ENCODE measurements at regions not wholly inside any gene's neighbourhood (a gene's known extent, or its start where the extent isn't known, plus 50 kb on each side); places are given as distances from the start of the nearest gene placed in this dataset.

- DNase-seq, result no peak
Observed at GRCh38 chr6:132139611-132140010, 188.4 kb upstream of the CCN2 start.

DNA sequence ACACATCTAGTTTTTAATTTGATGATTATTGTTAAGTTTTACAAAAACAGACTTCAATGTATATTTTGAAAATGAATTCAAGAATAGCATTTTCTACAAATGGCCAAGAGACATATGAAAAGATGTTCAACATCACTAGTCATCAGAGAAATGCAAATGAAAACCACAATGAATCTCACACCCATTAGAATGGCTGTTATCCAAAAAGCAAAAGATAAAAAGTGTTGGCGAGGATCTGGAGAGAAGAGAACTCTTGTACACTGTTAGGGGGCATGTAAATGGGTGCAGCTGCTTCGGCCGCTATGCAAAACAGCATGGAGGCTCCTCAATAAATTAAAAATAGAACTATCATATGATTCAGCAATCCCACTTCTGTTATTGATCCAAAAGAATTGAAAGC lies 185.8 kb upstream of the CCN2 start:
- DNase-seq, result no peak

DNA sequence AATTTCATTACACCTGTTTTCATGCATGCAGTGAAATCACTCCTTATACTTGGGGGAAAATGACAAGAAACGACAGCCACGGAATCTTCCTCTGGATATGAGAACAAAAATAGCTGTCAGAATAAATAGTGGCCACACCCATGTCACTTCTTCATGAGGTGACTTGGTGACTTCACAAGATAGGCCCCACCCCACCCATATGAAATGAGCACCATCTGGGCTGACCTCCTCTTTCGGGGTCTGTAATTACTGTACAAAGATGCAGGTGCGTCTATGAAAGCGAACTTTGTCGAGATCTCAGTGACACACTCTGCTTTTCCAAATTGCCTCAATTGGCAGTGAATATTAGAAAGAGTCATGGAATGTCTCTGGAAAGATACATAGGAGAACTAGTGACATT lies 184.2 kb upstream of the CCN2 start:
- DNase-seq, result no peak

GRCh38 chr6:132133736-132134445 lies 182.7 kb upstream of the CCN2 start:
- peak; percentile 54 to 85 (median 73) for DNase-seq

DNA sequence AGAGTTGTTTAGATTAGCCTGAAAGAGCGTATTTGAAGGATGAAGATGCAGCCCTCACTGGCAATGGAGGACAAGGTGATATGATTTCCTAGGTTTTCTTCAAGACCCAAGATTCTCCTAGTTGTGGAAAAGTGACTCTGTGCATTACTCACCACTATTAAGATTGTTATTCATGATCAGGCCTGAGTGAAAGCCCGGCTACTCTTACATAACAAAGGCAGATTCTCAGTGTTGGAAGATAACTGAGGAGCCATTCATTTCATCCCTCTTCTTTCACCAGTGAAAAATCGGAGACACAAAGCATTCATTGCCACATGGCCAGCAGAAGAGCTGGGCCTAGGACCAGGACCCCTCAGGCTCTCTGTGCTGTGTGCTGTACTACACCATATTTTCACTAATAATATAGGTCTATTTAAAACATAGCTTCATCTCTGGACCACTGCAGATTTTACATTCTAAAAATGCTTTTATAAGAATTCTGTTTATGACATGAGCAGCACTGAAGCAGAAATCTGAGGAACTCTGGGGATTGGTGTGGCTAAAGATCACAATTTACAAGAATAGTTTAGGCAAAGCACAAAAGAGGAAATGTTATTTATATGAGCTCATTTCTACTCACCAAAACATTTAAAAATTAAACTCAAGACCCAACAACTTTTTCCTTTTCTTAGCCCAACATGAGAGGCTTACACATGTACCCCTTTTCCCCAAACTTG lies 181.9 kb upstream of the CCN2 start:
- peak in 2 of 4 experiments; percentile 28 to 47 for DNase-seq

DNA sequence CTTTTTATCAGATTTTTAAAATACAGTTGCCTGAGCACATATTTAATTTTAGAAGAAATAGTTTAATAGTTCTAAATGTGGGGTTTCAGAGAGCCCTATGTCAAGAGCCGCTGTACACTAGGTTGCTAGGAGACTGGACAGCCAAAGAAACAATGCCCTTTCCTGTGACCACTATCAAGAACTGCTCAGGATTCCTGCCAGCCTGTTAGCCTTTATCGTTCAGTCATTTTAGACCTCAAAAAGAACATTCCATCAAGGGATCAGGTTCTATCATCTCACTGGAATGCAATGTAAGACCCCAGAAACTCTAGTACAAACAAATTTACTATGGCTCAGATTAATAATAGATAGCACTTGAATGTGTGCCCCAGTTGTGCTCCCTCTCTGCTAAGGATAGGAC lies 181.2 kb upstream of the CCN2 start:
- no peak for DNase-seq

GRCh38 chr6:132131758-132132157 lies 180.6 kb upstream of the CCN2 start:
- peak; percentile 20 to 58 (median 37) for DNase-seq

DNA sequence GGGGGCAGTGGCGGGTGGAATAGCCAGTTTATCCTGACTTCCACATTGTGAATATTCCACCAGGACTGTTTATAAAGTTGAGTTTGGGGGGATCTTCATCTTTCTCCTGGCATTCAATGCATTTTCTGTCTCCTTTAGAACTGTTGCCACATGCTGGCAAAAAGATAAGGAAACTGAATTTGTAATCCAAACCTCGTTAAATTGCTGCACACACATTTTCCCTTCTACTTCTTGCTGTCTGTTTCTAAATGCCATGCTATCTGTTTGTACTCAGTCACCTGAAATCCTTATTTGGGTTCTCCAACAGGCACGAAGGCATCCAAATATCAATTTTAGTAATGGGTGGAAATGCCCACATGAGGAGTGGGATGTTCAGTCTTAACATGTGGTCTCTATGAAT lies 180.2 kb upstream of the CCN2 start:
- DNase-seq, result no peak

DNA sequence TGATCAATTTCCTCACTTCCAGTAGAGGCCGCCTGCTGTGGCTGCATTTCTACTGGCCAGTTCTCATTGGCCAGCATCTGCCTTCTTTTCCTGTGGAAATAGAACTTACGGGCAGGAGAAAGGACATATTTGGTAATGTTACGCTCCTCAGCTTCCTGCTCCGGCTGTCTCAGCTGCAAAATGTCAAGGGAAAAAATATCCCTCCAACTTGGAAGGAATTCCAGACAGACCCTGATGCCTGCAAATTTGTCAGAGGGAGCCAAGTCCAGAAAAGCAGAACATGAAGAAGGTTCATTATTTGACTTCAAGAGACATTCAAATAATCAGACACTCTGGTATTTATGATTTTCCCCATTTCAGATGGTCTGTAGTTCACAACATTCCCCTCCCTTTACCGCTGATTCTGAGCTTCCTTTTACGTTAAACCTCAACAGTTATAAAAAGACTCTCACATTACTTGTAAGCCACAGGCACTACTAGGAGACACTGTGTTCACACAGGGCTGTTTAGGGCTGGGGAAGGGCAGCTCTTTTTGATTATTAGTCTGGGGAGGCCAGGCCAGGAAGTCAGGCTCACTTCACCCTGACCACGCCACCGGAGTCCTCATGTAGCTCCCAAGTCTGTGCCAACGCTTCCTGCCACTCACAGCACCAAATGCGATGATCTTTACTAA lies 179.6 kb upstream of the CCN2 start:
- peak in 1 of 4 experiments; percentile 17 for DNase-seq

DNA sequence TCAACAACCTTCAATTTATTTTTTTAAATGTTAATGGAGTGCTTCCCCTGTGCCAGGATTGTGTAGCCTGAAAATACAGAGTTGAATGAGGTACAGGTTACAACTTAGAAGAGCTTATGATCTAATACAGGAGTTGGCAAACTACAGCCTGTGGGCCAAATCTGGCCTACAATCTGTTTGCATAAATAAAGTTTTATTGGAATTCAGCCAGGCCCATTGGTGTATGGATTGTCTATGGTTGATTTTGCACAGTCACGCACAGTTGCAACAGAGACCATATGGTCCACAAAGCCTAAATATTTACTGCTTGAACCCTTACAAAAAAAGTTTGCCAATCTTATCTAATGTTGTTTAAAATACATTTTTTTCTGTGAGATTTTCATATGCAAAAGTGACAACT lies 177.3 kb upstream of the CCN2 start:
- DNase-seq, result no peak

GRCh38 chr6:132126150-132126549 lies 175.0 kb upstream of the CCN2 start:
- DNase-seq, result no peak

GRCh38 chr6:132122871-132123270 lies 171.7 kb upstream of the CCN2 start:
- no peak for DNase-seq

GRCh38 chr6:132122176-132122575 lies 171.0 kb upstream of the CCN2 start:
- DNase-seq, result no peak

- DNase-seq, result no peak
Observed at GRCh38 chr6:132118144-132118543, 167.0 kb upstream of the CCN2 start.

- DNase-seq, result no peak
Observed at GRCh38 chr6:132115714-132116366, 164.7 kb upstream of the CCN2 start.

- DNase-seq, result no peak
Observed at GRCh38 chr6:132114201-132114825, 163.1 kb upstream of the CCN2 start.

DNA sequence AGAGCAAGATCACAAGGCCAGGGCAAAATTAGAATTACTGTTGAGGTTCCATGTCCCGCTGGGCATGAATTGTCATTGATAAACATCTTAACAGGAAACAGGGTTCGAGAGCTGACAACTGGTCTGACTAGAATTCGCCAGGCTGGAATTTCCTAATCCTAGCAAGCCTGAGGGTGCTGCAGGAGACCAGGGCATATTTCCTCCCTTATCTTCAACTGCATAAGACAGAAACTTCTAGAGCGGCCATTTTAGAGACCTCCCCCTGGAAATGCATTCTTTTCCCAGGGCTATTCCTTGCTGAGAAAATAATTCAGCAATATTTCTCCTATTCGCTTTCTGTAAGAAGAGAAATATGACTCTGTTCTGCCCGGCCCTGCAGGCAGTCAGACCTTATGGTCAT lies 158.6 kb upstream of the CCN2 start:
- DNase-seq, result peak in 1 of 4 experiments; percentile 4

DNA sequence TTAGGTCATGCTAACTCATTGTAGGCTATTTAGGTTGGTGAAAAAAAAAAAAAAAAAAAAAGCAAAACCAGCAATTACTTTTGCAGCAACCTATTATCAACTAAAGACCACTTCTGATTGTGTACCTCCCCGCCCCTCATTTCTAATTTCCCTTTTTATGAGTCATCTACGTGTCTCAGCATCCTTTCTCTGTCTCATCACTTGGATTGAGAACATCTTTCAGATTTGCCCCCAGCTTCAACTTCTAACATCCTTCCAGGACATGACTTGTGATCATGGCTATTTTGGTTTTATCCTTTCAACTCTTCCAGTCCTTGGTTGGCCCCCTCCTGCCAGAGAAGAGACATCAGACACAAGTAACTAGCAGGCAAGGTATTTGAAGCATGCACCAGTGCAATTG lies 156.7 kb upstream of the CCN2 start:
- no peak for DNase-seq

DNA sequence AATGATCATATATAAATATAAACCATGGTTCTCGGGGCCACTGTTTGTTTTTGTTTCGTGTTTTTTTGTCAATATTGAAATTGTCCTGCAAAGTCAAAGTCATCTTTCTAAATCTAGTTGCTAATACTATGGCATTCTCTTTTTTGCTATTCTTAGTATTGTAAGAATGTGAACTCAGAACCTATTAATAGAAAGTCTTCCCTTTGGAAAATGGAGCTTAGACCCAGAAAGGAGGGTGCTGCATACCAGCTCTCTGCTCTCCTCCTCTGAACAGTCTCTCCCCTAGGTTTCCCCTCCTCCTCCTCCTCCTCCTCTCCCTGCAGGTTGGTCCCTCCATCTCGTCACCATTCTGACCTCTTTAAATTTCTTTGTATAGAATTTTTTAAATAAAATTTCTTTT lies 150.4 kb upstream of the CCN2 start:
- no peak for DNase-seq

DNA sequence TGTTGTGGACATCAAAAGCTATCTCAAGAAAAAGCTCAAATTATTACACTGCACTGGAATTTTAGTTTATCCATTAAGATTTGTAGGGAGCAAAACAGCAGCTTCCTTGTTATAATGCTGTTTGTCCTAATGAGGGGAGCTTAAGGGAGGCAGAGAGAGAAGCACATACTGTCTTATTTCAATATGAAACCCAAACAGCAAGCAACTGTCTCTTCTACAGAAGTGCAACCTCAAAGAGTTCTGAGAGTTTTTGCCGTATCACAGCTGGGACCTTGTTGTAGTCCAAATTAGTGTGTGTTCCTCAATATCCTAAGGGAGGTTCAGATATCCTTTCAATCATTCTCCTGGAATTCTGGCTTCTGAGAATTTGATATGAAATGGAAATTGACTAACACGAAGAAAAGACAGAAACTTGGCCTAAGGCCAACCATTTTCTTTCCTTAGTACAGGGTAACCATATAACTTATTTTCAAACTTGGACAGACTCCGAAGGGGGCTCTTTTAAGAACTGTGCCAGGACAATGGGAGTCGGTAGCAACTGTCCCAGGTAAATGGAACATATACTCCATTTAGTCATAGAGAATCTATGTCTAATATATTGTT lies 149.3 kb upstream of the CCN2 start:
- DNase-seq, result no peak

DNA sequence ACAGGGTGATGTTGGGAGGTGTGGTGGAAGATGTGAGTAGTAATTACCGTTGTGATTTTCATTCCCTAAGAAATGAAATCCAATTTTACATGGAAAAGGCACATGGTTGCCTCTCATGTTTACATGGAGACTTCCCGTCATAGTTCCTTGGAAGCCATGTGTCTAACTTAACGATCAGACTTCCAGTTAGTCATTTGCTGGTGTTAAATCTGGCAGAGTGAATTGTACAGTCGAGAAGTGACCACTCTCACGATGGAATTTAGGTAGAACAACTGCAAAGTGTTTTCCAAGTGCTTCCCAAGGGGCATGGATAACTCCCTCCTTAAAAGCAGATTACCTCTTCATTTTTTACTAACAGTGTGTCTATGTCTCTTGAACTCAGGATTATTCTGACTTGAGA lies 145.8 kb upstream of the CCN2 start:
- DNase-seq, result no peak

DNA sequence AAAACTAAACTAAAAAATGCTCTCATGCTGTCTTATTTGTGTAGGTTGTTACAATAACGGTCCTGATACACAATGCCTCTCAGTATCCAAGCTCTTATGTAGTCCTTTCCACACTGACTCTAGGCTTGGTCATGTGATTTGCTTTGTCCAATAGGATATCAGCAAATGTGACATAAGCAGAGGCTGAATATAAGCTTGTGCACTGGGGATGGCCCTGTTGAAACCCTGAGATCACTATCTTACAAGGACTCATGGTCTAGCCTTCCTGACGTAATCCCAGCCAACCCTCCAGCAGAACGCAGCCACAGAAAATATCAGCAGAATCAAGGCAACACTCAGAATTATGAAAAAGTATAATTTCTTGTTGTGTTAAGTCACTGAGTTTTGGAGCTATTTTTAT lies 145.1 kb upstream of the CCN2 start:
- no peak for DNase-seq

Measured in suppressor macrophage (primary cell).